ENCODE measurements at regions not wholly inside any gene's neighbourhood (a gene's known extent, or its start where the extent isn't known, plus 50 kb on each side); places are given as distances from the start of the nearest gene placed in this dataset.

DNA sequence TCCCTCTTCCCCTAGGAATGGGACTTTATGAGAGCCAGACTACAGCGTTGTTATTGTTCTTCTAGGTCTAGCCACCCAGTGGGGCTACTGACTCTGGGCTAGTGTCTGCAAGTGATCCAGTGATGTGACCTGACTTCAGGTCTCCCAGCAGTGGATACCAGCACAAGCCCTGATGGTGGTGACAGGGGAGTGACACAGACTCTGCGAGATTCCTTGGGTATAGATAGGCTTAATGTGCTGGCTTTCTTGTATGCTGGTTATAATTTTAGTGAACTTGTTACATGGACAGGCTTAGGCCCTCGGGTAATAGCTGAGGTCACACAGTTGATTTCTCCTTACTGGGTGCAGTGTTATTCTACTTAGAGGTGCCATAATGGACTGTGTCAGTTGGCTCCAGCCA, 106.9 kb downstream of the TBC1D30 start:
- WGBS, 2 donors = 96 to 97% methylated on average over 3 of the region's 3 CpGs

GRCh38 chr12:64931981-64932380, 107.5 kb downstream of the TBC1D30 start:
- no peaks in the 10 kb centered on the region for H3K4me1 ChIP-seq (ENCODE audit: control insufficient read depth in 2 of 2, insufficient read depth in 2 of 2, low read length in 1 of 2)
- no peak overlapping the region for H3K27ac ChIP-seq (ENCODE audit: low read depth in 2 of 2, low read length in 1 of 2)
- no peaks in the 10 kb centered on the region for H3K36me3 ChIP-seq (ENCODE audit: control insufficient read depth in 2 of 2, insufficient read depth in 2 of 2, low read length in 1 of 2)
- WGBS, 2 donors = 73 to 85% methylated on average over 1 of the region's 1 CpG
- peaks cover 0 to 2% of the 10 kb centered on the region in 2 donors for H3K9me3 ChIP-seq (ENCODE audit: control insufficient read depth in 2 of 2, insufficient read depth in 1 of 2, low read depth in 1 of 2, low read length in 1 of 2)
- H3K4me3 ChIP-seq (ENCODE audit: low read depth in 1 of 2, low read length in 2 of 2) = no peak overlapping the region
- H3K27me3 ChIP-seq (ENCODE audit: control insufficient read depth in 1 of 2, insufficient read depth in 2 of 2, low read length in 2 of 2) = no peaks in the 10 kb centered on the region

More for the DNA sequence above, 106.9 kb downstream of the TBC1D30 start:
- H3K4me1 ChIP-seq (ENCODE audit: control insufficient read depth in 2 of 2, insufficient read depth in 2 of 2, low read length in 1 of 2) = no peaks in the 10 kb centered on the region
- no peaks in the 10 kb centered on the region for H3K27me3 ChIP-seq (ENCODE audit: control insufficient read depth in 1 of 2, insufficient read depth in 2 of 2, low read length in 2 of 2)
- H3K9me3 ChIP-seq (ENCODE audit: control insufficient read depth in 2 of 2, insufficient read depth in 1 of 2, low read depth in 1 of 2, low read length in 1 of 2) = peaks cover 0 to 2% of the 10 kb centered on the region in 2 donors
- no peak overlapping the region for H3K4me3 ChIP-seq (ENCODE audit: low read depth in 1 of 2, low read length in 2 of 2)
- no peak overlapping the region for H3K27ac ChIP-seq (ENCODE audit: low read depth in 2 of 2, low read length in 1 of 2)
- H3K36me3 ChIP-seq (ENCODE audit: control insufficient read depth in 2 of 2, insufficient read depth in 2 of 2, low read length in 1 of 2) = no peaks in the 10 kb centered on the region

GRCh38 chr12:64933791-64934190, 109.3 kb downstream of the TBC1D30 start:
- H3K27me3 ChIP-seq (ENCODE audit: control insufficient read depth in 1 of 2, insufficient read depth in 2 of 2, low read length in 2 of 2) = no peaks in the 10 kb centered on the region
- no peaks in the 10 kb centered on the region for H3K4me1 ChIP-seq (ENCODE audit: control insufficient read depth in 2 of 2, insufficient read depth in 2 of 2, low read length in 1 of 2)
- no peak overlapping the region for H3K4me3 ChIP-seq (ENCODE audit: low read depth in 1 of 2, low read length in 2 of 2)
- peaks cover 0 to 2% of the 10 kb centered on the region in 2 donors for H3K9me3 ChIP-seq (ENCODE audit: control insufficient read depth in 2 of 2, insufficient read depth in 1 of 2, low read depth in 1 of 2, low read length in 1 of 2)
- H3K27ac ChIP-seq (ENCODE audit: low read depth in 2 of 2, low read length in 1 of 2) = no peak overlapping the region
- H3K36me3 ChIP-seq (ENCODE audit: control insufficient read depth in 2 of 2, insufficient read depth in 2 of 2, low read length in 1 of 2) = no peaks in the 10 kb centered on the region
- 49 to 57% methylated on average over 2 of the region's 2 CpGs for WGBS, 2 donors

GRCh38 chr12:64937452-64937851, 113.0 kb downstream of the TBC1D30 start:
- Histone ChIP-seq H3K36me3 (ENCODE audit: control insufficient read depth in 2 of 2, insufficient read depth in 2 of 2, low read length in 1 of 2) (no peaks in the 10 kb centered on the region), H3K27ac (ENCODE audit: low read depth in 2 of 2, low read length in 1 of 2) (no peak overlapping the region), H3K4me3 (ENCODE audit: low read depth in 1 of 2, low read length in 2 of 2) (no peak overlapping the region)

GRCh38 chr12:64938179-64938578, 113.7 kb downstream of the TBC1D30 start:
- 71 to 88% methylated on average over 2 of the region's 2 CpGs for WGBS, 2 donors
- H3K9me3 ChIP-seq (ENCODE audit: control insufficient read depth in 2 of 2, insufficient read depth in 1 of 2, low read depth in 1 of 2, low read length in 1 of 2) = peaks cover 0 to 2% of the 10 kb centered on the region in 2 donors
- H3K4me3 ChIP-seq (ENCODE audit: low read depth in 1 of 2, low read length in 2 of 2) = no peak overlapping the region
- no peaks in the 10 kb centered on the region for H3K4me1 ChIP-seq (ENCODE audit: control insufficient read depth in 2 of 2, insufficient read depth in 2 of 2, low read length in 1 of 2)
- no peak overlapping the region for H3K27ac ChIP-seq (ENCODE audit: low read depth in 2 of 2, low read length in 1 of 2)
- H3K27me3 ChIP-seq (ENCODE audit: control insufficient read depth in 1 of 2, insufficient read depth in 2 of 2, low read length in 2 of 2) = no peaks in the 10 kb centered on the region
- H3K36me3 ChIP-seq (ENCODE audit: control insufficient read depth in 2 of 2, insufficient read depth in 2 of 2, low read length in 1 of 2) = no peaks in the 10 kb centered on the region

More at GRCh38 chr12:64937452-64937851, 113.0 kb downstream of the TBC1D30 start:
- no peaks in the 10 kb centered on the region for H3K27me3 ChIP-seq (ENCODE audit: control insufficient read depth in 1 of 2, insufficient read depth in 2 of 2, low read length in 2 of 2)
- peaks cover 0 to 2% of the 10 kb centered on the region in 2 donors for H3K9me3 ChIP-seq (ENCODE audit: control insufficient read depth in 2 of 2, insufficient read depth in 1 of 2, low read depth in 1 of 2, low read length in 1 of 2)
- H3K4me1 ChIP-seq (ENCODE audit: control insufficient read depth in 2 of 2, insufficient read depth in 2 of 2, low read length in 1 of 2) = no peaks in the 10 kb centered on the region

DNA sequence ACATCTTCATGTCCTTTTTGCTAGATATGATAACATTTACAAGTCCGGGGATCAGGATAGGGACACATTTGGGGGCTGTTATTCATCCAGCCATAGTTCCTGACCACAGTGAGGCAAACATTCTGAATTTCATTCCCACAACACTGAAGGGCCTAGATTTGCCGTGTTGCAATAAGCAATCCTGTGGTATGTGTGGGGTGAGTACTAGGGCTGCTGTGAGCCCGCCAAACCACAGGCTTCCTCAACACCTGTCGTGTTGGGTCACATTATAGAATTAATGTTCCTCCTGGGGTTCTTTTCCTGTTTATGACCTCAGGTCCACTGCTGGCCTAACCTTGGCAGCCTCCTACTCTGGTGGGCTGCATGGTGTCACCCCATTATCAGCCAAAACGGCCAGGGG, 119.2 kb downstream of the TBC1D30 start:
- Histone ChIP-seq H3K4me3 (ENCODE audit: low read depth in 1 of 2, low read length in 2 of 2) (no peak overlapping the region), H3K27me3 (ENCODE audit: control insufficient read depth in 1 of 2, insufficient read depth in 2 of 2, low read length in 2 of 2) (no peaks in the 10 kb centered on the region), H3K4me1 (ENCODE audit: control insufficient read depth in 2 of 2, insufficient read depth in 2 of 2, low read length in 1 of 2) (no peaks in the 10 kb centered on the region), H3K27ac (ENCODE audit: low read depth in 2 of 2, low read length in 1 of 2) (no peak overlapping the region), H3K9me3 (ENCODE audit: control insufficient read depth in 2 of 2, insufficient read depth in 1 of 2, low read depth in 1 of 2, low read length in 1 of 2) (no peaks in the 10 kb centered on the region), H3K36me3 (ENCODE audit: control insufficient read depth in 2 of 2, insufficient read depth in 2 of 2, low read length in 1 of 2) (no peaks in the 10 kb centered on the region)
- WGBS, 2 donors = 70 to 73% methylated on average over 5 of the region's 5 CpGs

- Histone ChIP-seq H3K4me3 (ENCODE audit: low read depth in 1 of 2, low read length in 2 of 2) (no peak overlapping the region), H3K9me3 (ENCODE audit: control insufficient read depth in 2 of 2, insufficient read depth in 1 of 2, low read depth in 1 of 2, low read length in 1 of 2) (no peaks in the 10 kb centered on the region), H3K27me3 (ENCODE audit: control insufficient read depth in 1 of 2, insufficient read depth in 2 of 2, low read length in 2 of 2) (no peaks in the 10 kb centered on the region), H3K36me3 (ENCODE audit: control insufficient read depth in 2 of 2, insufficient read depth in 2 of 2, low read length in 1 of 2) (no peaks in the 10 kb centered on the region), H3K27ac (ENCODE audit: low read depth in 2 of 2, low read length in 1 of 2) (no peak overlapping the region), H3K4me1 (ENCODE audit: control insufficient read depth in 2 of 2, insufficient read depth in 2 of 2, low read length in 1 of 2) (no peaks in the 10 kb centered on the region)
- WGBS, 2 donors = 72 to 74% methylated on average over 3 of the region's 3 CpGs
Observed at GRCh38 chr12:64944966-64945365, 120.5 kb downstream of the TBC1D30 start.

GRCh38 chr12:64946132-64946829, 121.8 kb downstream of the TBC1D30 start:
- H3K4me3 ChIP-seq (ENCODE audit: low read depth in 1 of 2, low read length in 2 of 2) = no peak overlapping the region
- 49 to 62% methylated on average over 5 of the region's 5 CpGs for WGBS, 2 donors
- H3K9me3 ChIP-seq (ENCODE audit: control insufficient read depth in 2 of 2, insufficient read depth in 1 of 2, low read depth in 1 of 2, low read length in 1 of 2) = no peaks in the 10 kb centered on the region
- no peak overlapping the region for H3K27ac ChIP-seq (ENCODE audit: low read depth in 2 of 2, low read length in 1 of 2)
- no peaks in the 10 kb centered on the region for H3K27me3 ChIP-seq (ENCODE audit: control insufficient read depth in 1 of 2, insufficient read depth in 2 of 2, low read length in 2 of 2)
- H3K36me3 ChIP-seq (ENCODE audit: control insufficient read depth in 2 of 2, insufficient read depth in 2 of 2, low read length in 1 of 2) = no peaks in the 10 kb centered on the region
- H3K4me1 ChIP-seq (ENCODE audit: control insufficient read depth in 2 of 2, insufficient read depth in 2 of 2, low read length in 1 of 2) = no peaks in the 10 kb centered on the region

DNA sequence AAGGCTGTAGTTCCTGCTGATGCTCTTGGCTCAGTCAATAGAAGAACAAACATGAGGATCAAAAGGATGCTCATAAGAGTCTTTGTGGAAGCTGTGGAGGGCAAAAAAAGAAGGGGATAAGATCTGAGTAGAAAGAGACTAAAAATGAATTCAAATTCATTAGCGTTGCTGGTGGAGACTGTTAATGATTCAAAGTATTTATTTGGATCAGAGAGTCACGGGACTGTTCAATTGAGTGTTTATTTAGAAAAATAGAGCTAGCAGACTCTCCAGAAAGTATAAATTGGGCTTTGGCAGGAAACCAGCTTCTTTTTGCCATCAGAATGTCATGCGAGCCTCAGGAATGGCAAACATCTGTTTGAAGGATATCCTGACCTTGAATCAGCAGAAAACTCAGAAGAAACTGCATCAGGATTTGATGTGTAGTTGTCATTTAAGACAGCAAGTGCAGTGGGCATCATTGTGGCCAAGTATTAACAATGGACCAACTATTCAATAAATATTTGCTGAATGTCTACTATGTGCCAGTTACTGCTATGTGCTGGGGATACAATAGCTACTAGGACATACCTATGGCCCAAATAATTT, 126.4 kb downstream of the TBC1D30 start:
- no peak overlapping the region for H3K4me3 ChIP-seq (ENCODE audit: low read depth in 1 of 2, low read length in 2 of 2)
- H3K36me3 ChIP-seq (ENCODE audit: control insufficient read depth in 2 of 2, insufficient read depth in 2 of 2, low read length in 1 of 2) = no peaks in the 10 kb centered on the region
- H3K27me3 ChIP-seq (ENCODE audit: control insufficient read depth in 1 of 2, insufficient read depth in 2 of 2, low read length in 2 of 2) = no peaks in the 10 kb centered on the region
- H3K27ac ChIP-seq (ENCODE audit: low read depth in 2 of 2, low read length in 1 of 2) = no peak overlapping the region
- WGBS, 2 donors = 30 to 45% methylated on average over 3 of the region's 3 CpGs
- no peaks in the 10 kb centered on the region for H3K9me3 ChIP-seq (ENCODE audit: control insufficient read depth in 2 of 2, insufficient read depth in 1 of 2, low read depth in 1 of 2, low read length in 1 of 2)
- no peaks in the 10 kb centered on the region for H3K4me1 ChIP-seq (ENCODE audit: control insufficient read depth in 2 of 2, insufficient read depth in 2 of 2, low read length in 1 of 2)

DNA sequence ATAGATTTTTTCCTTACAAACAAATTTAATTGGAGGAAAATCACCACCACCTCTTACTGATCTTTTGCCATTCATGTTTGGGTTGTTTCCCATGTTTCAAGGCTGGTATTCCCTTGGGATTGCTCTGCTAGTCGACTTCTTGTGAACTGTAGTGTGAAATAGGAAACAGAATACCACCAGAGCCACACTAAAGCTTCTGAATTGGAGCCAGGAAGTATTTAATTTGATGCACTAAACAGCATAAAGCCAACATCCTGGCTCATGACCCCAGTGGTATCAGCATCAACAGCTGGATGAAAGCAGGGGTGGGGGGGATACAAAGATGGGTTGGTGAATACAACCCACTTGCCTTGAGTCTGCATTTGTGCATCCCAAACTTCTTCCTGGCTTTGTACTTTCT, 127.5 kb downstream of the TBC1D30 start:
- Histone ChIP-seq H3K4me1 (ENCODE audit: control insufficient read depth in 2 of 2, insufficient read depth in 2 of 2, low read length in 1 of 2) (no peaks in the 10 kb centered on the region), H3K27me3 (ENCODE audit: control insufficient read depth in 1 of 2, insufficient read depth in 2 of 2, low read length in 2 of 2) (no peaks in the 10 kb centered on the region), H3K27ac (ENCODE audit: low read depth in 2 of 2, low read length in 1 of 2) (no peak overlapping the region), H3K36me3 (ENCODE audit: control insufficient read depth in 2 of 2, insufficient read depth in 2 of 2, low read length in 1 of 2) (no peaks in the 10 kb centered on the region), H3K9me3 (ENCODE audit: control insufficient read depth in 2 of 2, insufficient read depth in 1 of 2, low read depth in 1 of 2, low read length in 1 of 2) (no peaks in the 10 kb centered on the region), H3K4me3 (ENCODE audit: low read depth in 1 of 2, low read length in 2 of 2) (no peak overlapping the region)
- WGBS, 2 donors = 30 to 46% methylated on average over 1 of the region's 1 CpG
